Naive thymus-derived CD4-positive, alpha-beta T cell (primary cell): ENCODE measurements at regions not wholly inside any gene's neighbourhood (a gene's known extent, or its start where the extent isn't known, plus 50 kb on each side); places are given as distances from the start of the nearest gene placed in this dataset.
"Not testable (repeated sequence)": the region's sequence is repeated elsewhere in the genome, so short reads cannot be mapped to it uniquely, and the experiment has no call there.

Source experiments
- ATAC-seq: fragments of 150-1000 bp; cut with Tn5 transposase; 2 replicates; pipeline ENCODE4 v1.10.0; 2021; ENCODE audit warnings: mild to moderate bottlenecking, moderate library complexity
- CTCF ChIA-PET: fragments of 350-600 bp; sonication (Branson Sonifier 250); formaldehyde crosslinking; loops from one replicate; lab custom pipeline; 2021; ENCODE audit warnings: antibody characterized with exemption; lab: Charles Lee
- POLR2A ChIA-PET: fragments of 350-600 bp; sonication (Branson Sonifier 250); formaldehyde crosslinking; loops from one replicate; lab custom pipeline; 2021; ENCODE audit warnings: antibody characterized with exemption, inconsistent platforms; lab: Charles Lee
- DNase-seq, 9 donors: peaks; one replicate each; pipeline versions ENCODE4 v3.0.0 to v3.0.0-alpha.2; 2020 to 2022; ENCODE audit warnings: mixed read lengths in 1 of 9
- H3K27ac ChIP-seq: one replicate; pipeline ENCODE4 v1.7.0; 2013; ENCODE audit warnings: mild to moderate bottlenecking, low read depth, low read length, moderate library complexity
- H3K27me3 ChIP-seq, 2 donors: one replicate each; pipeline ENCODE4 v1.7.0; 2013; ENCODE audit warnings: low read length in 2 of 2, mild to moderate bottlenecking in 2 of 2, moderate library complexity in 2 of 2; ENCODE audit not compliant: control insufficient read depth in 2 of 2, insufficient read depth in 2 of 2
- H3K36me3 ChIP-seq, 3 experiments: 1 replicate in 2 of 3; 2 replicates in 1 of 3; pipeline ENCODE4 v1.7.0; 2013; ENCODE audit warnings: low read length in 3 of 3, mild to moderate bottlenecking in 3 of 3, moderate library complexity in 1 of 3; ENCODE audit not compliant: insufficient read depth in 3 of 3, control insufficient read depth in 2 of 3
- H3K4me1 ChIP-seq, 2 donors: one replicate each; pipeline ENCODE4 v1.7.0; 2013; ENCODE audit warnings: low read length in 2 of 2, mild to moderate bottlenecking in 2 of 2, moderate library complexity in 1 of 2; ENCODE audit not compliant: control insufficient read depth in 2 of 2, insufficient read depth in 2 of 2
- H3K4me3 ChIP-seq: 2 replicates; pipeline ENCODE4 v1.7.0; 2013; ENCODE audit warnings: mild to moderate bottlenecking, low read length
- H3K9me3 ChIP-seq, 3 experiments: 1 replicate in 2 of 3; 2 replicates in 1 of 3; pipeline ENCODE4 v1.7.0; 2013; ENCODE audit warnings: low read length in 3 of 3; ENCODE audit not compliant: control insufficient read depth in 2 of 3
- H3K27ac Mint-ChIP-seq, 9 donors: one replicate each; pipeline ENCODE4 v1.8.0; 2020 to 2022; ENCODE audit warnings: mixed read lengths in 9 of 9, mild to moderate bottlenecking in 8 of 9, moderate library complexity in 5 of 9, inconsistent platforms in 2 of 9
- H3K27me3 Mint-ChIP-seq, 5 donors: one replicate each; pipeline ENCODE4 v1.8.0; 2021 to 2022; ENCODE audit warnings: mixed read lengths in 5 of 5, mild to moderate bottlenecking in 1 of 5
- H3K36me3 Mint-ChIP-seq, 5 donors: one replicate each; pipeline ENCODE4 v1.8.0; 2020 to 2022; ENCODE audit warnings: mixed read lengths in 5 of 5, mild to moderate bottlenecking in 3 of 5, inconsistent platforms in 1 of 5
- H3K4me1 Mint-ChIP-seq, 7 donors: one replicate each; pipeline ENCODE4 v1.8.0; 2020 to 2022; ENCODE audit warnings: mixed read lengths in 7 of 7, mild to moderate bottlenecking in 3 of 7, inconsistent platforms in 1 of 7
- H3K4me3 Mint-ChIP-seq, 10 donors: one replicate each; pipeline ENCODE4 v1.8.0; 2020 to 2022; ENCODE audit warnings: mild to moderate bottlenecking in 10 of 10, mixed read lengths in 10 of 10, moderate library complexity in 6 of 10, inconsistent platforms in 2 of 10
- H3K9me3 Mint-ChIP-seq, 11 donors: one replicate each; pipeline ENCODE4 v1.8.0; 2020 to 2022; ENCODE audit warnings: mixed read lengths in 11 of 11, mild to moderate bottlenecking in 4 of 11, inconsistent platforms in 1 of 11, moderate library complexity in 1 of 11
- intact Hi-C, 2 donors: fragments of 100-400 bp; cut with micrococcal nuclease; formaldehyde crosslinking; loops; one replicate each; pipeline ENCODE4 v1.15.1; 2023

DNA sequence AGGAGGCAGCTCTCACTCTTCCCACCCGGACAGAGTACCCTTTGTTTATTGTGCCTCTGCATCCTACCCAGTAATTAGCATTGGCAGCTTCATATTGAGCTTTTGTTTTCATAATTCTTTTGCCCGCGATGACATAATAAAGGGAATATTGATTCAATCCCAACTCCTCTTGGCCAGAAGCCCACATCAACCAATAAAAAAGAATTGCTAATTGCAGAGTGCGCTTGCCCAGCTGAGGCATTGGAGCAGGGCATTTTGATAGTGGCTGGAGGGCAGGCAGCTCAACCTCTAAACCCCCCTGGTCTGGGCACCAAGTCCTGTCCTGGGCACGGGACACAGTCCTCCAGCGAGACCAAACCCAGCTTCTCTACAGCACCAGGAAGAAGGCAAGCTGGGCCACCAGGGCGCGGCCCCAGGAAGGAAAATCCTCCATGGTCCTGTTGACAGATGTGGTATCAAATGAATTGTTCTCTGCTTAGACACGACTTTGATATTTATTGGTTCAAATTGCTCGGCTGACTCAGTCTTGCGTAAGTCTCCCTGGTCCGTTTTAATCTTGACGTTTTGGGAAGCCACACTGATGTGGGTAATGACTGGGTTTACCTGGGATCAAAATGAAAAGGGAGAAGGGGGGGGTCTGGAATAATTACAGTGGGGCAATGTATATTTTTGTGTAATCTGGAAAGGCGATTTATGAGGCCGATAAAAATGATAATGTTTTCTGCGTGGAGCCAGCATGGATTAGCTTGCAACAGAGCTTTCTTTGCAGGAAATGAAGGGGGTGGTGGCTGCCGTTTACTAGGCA, 220.7 kb upstream of the MSX2 start:
- no peak overlapping the region for H3K4me3 Mint-ChIP-seq

DNA sequence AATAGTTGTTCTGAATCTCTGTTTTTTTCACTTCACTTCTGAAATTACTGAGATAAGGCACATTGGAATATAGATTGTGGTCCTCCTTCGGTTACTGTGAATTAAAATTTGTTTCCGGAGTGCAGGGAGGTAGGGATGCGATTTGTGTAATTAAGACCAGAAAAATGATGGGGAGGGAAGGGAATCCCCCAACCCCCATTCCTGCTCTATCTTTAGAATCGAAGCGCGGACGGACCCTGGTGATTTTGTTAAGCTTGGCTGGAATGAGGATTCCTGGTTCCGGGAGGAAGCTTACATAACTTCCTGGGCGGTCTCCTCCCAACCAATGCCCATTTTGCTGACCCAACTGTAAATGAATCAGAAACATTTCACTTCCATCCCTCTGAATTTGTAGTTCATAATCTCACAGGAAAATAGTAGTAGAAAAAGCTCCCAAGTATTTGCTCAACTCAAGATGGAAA, 220.1 kb upstream of the MSX2 start:
- H3K36me3 Mint-ChIP-seq = no peaks in the 10 kb centered on the region
- H3K4me3 ChIP-seq = no peak overlapping the region
- H3K27me3 ChIP-seq = no peaks in the 10 kb centered on the region
- peaks cover 0 to 26% (median 13%) of the 10 kb centered on the region in 5 donors for H3K27me3 Mint-ChIP-seq
- no peak overlapping the region for H3K27ac ChIP-seq
- CTCF ChIA-PET = no interaction called here
- H3K27ac Mint-ChIP-seq = no peak overlapping the region
- H3K4me3 Mint-ChIP-seq = no peak overlapping the region
- peaks cover 0 to under 1% (median 0%) of the 10 kb centered on the region in 3 experiments for H3K9me3 ChIP-seq
- H3K4me1 Mint-ChIP-seq = peaks cover 0 to 3% (median 0%) of the 10 kb centered on the region in 7 donors
- no peaks in the 10 kb centered on the region for H3K36me3 ChIP-seq
- intact Hi-C loops = no loop called here
- DNase-seq (no peak), ATAC-seq (no peak)
- POLR2A ChIA-PET = no interaction called here
- no peaks in the 10 kb centered on the region for H3K4me1 ChIP-seq
- H3K9me3 Mint-ChIP-seq = peaks cover 5 to 25% (median 12%) of the 10 kb centered on the region in 11 donors

More for the DNA sequence above, 220.7 kb upstream of the MSX2 start:
- Mint-ChIP-seq H3K36me3 (no peaks in the 10 kb centered on the region), H3K9me3 (peaks cover 5 to 26% (median 13%) of the 10 kb centered on the region in 11 donors), H3K27me3 (peaks cover 0 to 26% (median 13%) of the 10 kb centered on the region in 5 donors), H3K4me1 (peaks cover 0 to 3% (median 0%) of the 10 kb centered on the region in 7 donors), H3K27ac (no peak overlapping the region)
- DNase-seq (no peak), ATAC-seq (no peak)
- CTCF ChIA-PET = no interaction called here
- no peaks in the 10 kb centered on the region for H3K27me3 ChIP-seq
- intact Hi-C loops = no loop called here
- POLR2A ChIA-PET = no interaction called here
- no peaks in the 10 kb centered on the region for H3K36me3 ChIP-seq
- no peak overlapping the region for H3K4me3 ChIP-seq
- no peaks in the 10 kb centered on the region for H3K4me1 ChIP-seq
- H3K27ac ChIP-seq = no peak overlapping the region
- H3K9me3 ChIP-seq = peaks cover 0 to 6% (median 0%) of the 10 kb centered on the region in 3 experiments

DNA sequence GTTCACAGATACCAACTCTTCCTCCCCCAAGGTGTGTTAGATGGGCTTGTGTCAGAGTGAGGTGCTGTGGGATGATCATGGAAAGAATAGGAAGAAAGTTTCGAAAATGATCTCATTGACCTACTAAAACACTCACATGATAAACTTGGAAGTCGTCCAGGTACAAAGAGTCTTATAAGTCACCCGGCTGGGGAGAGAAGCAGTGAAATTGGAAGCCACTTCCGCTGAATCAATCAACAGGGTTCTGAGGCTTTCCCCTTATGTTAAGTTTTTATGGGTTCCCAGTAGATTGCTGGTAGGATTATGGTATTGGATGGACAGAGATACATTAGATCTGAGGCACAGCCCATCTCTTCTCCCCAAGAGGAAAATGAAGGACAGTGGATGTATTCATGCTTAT, 218.8 kb upstream of the MSX2 start:
- Histone ChIP-seq H3K4me3 (no peak overlapping the region), H3K9me3 (no peaks in the 10 kb centered on the region), H3K4me1 (no peaks in the 10 kb centered on the region), H3K27ac (no peak overlapping the region), H3K36me3 (no peaks in the 10 kb centered on the region), H3K27me3 (no peaks in the 10 kb centered on the region)
- no peak for DNase-seq
- ATAC-seq = no peak
- intact Hi-C loops = no loop called here
- Mint-ChIP-seq H3K4me3 (no peak overlapping the region), H3K4me1 (peaks cover 0 to 3% (median 0%) of the 10 kb centered on the region in 7 donors), H3K9me3 (peaks cover 0 to 14% (median 4%) of the 10 kb centered on the region in 11 donors), H3K27ac (no peak overlapping the region), H3K27me3 (peaks cover 0 to 32% (median 9%) of the 10 kb centered on the region in 5 donors), H3K36me3 (no peaks in the 10 kb centered on the region)
- ChIA-PET POLR2A (no interaction called here), CTCF (no interaction called here)

DNA sequence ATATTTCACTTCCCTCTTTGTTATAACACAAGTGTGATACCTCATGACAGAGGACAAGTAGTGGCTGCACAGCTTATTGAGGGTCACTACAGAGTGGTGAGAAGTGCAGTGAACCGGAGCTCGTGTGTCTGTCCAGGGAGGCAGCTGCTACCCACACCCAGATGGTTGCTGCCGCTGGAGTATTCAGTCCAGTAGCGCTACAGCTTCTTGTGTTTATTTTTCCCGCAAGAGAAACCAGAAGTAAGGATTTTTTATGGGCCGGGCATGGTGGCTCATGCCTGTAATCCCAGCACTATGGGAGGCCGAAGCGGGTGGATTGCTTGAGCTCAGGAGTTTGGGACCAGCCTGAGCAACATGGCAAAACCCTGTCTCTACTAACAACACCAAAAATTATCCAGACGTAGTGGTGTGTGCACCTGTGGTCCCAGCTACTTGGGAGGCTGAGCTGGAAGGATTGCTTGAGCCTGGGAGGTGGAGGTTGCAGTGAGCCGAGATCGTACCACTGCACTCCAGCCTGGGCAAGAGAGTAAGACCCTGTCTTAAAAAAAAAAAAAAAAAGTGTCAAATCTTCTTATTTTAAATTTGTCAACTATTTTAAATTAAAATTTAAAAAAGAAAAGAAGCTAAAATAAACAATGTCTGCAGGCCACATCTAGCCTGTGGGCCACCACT, 213.5 kb upstream of the MSX2 start:
- H3K4me3 ChIP-seq, H3K9me3 ChIP-seq, POLR2A ChIA-PET, H3K27me3 ChIP-seq, H3K4me1 Mint-ChIP-seq, H3K36me3 Mint-ChIP-seq, intact Hi-C loops, H3K36me3 ChIP-seq, H3K27ac ChIP-seq, H3K4me1 ChIP-seq, H3K27ac Mint-ChIP-seq, H3K4me3 Mint-ChIP-seq, CTCF ChIA-PET, DNase-seq, ATAC-seq: not testable (repeated sequence)
- peaks cover 0 to 32% (median 4%) of the 10 kb centered on the region in 5 donors for H3K27me3 Mint-ChIP-seq
- peaks cover 0 to 12% (median 0%) of the 10 kb centered on the region in 11 donors for H3K9me3 Mint-ChIP-seq

DNA sequence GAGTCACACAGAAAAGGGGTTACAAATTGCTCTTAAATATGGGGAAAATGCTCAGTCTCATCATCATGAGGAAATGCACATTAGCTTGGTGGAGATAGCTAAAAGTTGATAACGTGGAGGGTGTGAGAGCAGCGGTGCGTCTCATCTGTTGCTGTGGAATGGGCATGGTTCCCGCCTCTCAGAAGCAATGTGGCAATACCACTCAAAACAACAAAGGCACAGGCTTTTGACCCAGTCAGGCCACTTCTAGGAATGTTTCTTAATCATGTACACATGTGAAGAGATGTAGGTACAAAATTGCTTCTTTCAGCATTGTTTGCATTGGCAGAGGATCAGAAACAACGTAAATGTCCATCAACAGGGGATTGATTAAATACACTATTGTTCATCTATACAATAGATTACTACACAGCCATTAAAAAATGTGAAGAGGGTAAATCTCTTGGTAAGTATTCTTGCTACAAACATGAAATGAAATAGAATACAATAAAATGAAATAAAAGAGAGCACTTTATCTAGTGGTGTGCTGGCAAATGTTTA, 212.6 kb upstream of the MSX2 start:
- peaks cover 0 to 12% (median 0%) of the 10 kb centered on the region in 11 donors for H3K9me3 Mint-ChIP-seq
- no peak overlapping the region for H3K27ac Mint-ChIP-seq
- H3K4me1 Mint-ChIP-seq = no peaks in the 10 kb centered on the region
- no peak overlapping the region for H3K27ac ChIP-seq
- no peak overlapping the region for H3K4me3 ChIP-seq
- H3K27me3 ChIP-seq = no peaks in the 10 kb centered on the region
- H3K9me3 ChIP-seq = no peaks in the 10 kb centered on the region
- no peaks in the 10 kb centered on the region for H3K36me3 Mint-ChIP-seq
- DNase-seq (no peak), ATAC-seq (no peak)
- POLR2A ChIA-PET = no interaction called here
- peaks cover 0 to 28% (median 0%) of the 10 kb centered on the region in 5 donors for H3K27me3 Mint-ChIP-seq
- H3K4me1 ChIP-seq = no peaks in the 10 kb centered on the region
- H3K36me3 ChIP-seq = no peaks in the 10 kb centered on the region
- CTCF ChIA-PET = no interaction called here
- H3K4me3 Mint-ChIP-seq = no peak overlapping the region
- intact Hi-C loops = no loop called here

DNA sequence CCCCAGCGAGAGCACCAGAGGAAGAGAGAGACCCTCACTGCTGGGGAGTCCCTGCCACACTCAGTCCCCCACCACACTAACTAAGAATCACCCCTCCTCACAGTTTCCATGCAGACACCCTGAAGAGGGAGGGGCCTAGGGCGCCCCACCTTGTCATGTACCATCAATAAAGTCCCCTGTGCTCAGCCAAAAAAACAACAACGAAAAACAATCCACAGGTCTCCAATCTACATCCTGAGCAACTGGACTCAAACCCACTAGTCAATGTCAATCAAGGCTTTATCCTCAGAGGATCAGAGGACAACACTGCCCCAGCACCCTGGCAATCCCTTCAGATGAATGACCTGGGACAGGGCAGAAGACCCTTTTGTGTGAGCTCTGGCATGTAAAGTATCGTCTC, 210.1 kb upstream of the MSX2 start:
- Histone ChIP-seq H3K4me3 (no peak overlapping the region), H3K36me3 (no peaks in the 10 kb centered on the region), H3K9me3 (no peaks in the 10 kb centered on the region), H3K27ac (no peak overlapping the region), H3K27me3 (no peaks in the 10 kb centered on the region), H3K4me1 (no peaks in the 10 kb centered on the region)
- H3K9me3 Mint-ChIP-seq = peaks cover 0 to 14% (median 0%) of the 10 kb centered on the region in 11 donors
- H3K27ac Mint-ChIP-seq = no peak overlapping the region
- CTCF ChIA-PET = no interaction called here
- POLR2A ChIA-PET = no interaction called here
- intact Hi-C loops = no loop called here
- DNase-seq (no peak), ATAC-seq (no peak)
- no peak overlapping the region for H3K4me3 Mint-ChIP-seq
- no peaks in the 10 kb centered on the region for H3K36me3 Mint-ChIP-seq
- H3K27me3 Mint-ChIP-seq = peaks cover 0 to 27% (median 4%) of the 10 kb centered on the region in 5 donors
- no peaks in the 10 kb centered on the region for H3K4me1 Mint-ChIP-seq
